Sigmoid colon (tissue), 6 donors: ENCODE measurements at regions not wholly inside any gene's neighbourhood (a gene's known extent, or its start where the extent isn't known, plus 50 kb on each side); places are given as distances from the start of the nearest gene placed in this dataset.

Experiments
- DNase-seq: peaks from one replicate; pipeline ENCODE4 v3.0.0-alpha.2; 2019
- H3K27ac ChIP-seq, 4 donors: fragments of 200-600 bp; sonication (generic); one replicate each; pipeline ENCODE4 v1.5.1; 2016 to 2019; ENCODE audit warnings: mild to moderate bottlenecking in 1 of 4
- H3K27me3 ChIP-seq, 3 donors: fragments of 200-600 bp; sonication (generic); one replicate each; pipeline ENCODE4 v1.5.1; 2019; ENCODE audit warnings: mild to moderate bottlenecking in 1 of 3
- H3K36me3 ChIP-seq, 4 donors: fragments of 200-600 bp; sonication (generic); one replicate each; pipeline ENCODE4 v1.5.1; 2016 to 2019
- H3K4me1 ChIP-seq, 4 donors: fragments of 200-600 bp; sonication (generic); one replicate each; pipeline ENCODE4 v1.5.1; 2017 to 2019
- H3K4me3 ChIP-seq, 4 donors: fragments of 200-600 bp; sonication (generic); one replicate each; pipeline ENCODE4 v1.5.1; 2017 to 2019; ENCODE audit warnings: mild to moderate bottlenecking in 2 of 4, moderate library complexity in 1 of 4
- H3K9me3 ChIP-seq, 4 donors: fragments of 200-600 bp in 3 of 4; sonication (generic) in 3 of 4; one replicate each; pipeline versions ENCODE4 v1.5.1 to v1.6.1; 2013 to 2019
- EP300 ChIP-seq, 4 donors: sonication (generic); formaldehyde crosslinking; IDR thresholded peaks; one replicate each; pipeline ENCODE4 v1.6.1; 2017; ENCODE audit warnings: antibody characterized with exemption in 4 of 4
- POLR2A ChIP-seq, 2 donors: fragments of 450-650 bp; IDR thresholded peaks; one replicate each; pipeline ENCODE4 v1.6.1; 2016; ENCODE audit warnings: antibody characterized with exemption in 2 of 2, mild to moderate bottlenecking in 2 of 2, moderate library complexity in 2 of 2
- POLR2AphosphoS5 ChIP-seq, 4 donors: sonication (generic); formaldehyde crosslinking; IDR thresholded peaks; one replicate each; pipeline ENCODE4 v1.6.1; 2017; ENCODE audit warnings: antibody characterized with exemption in 4 of 4
- WGBS, 2 donors: extraction: QIAGEN DNeasy Blood & Tissue Kit; methylation state at CpG; one replicate each; pipeline ENCODE4 v1.1.7; 2013; 5-methylcytosine and 5-hydroxymethylcytosine counted together
- intact Hi-C: fragments of 100-400 bp; cut with DNase I; formaldehyde crosslinking; loops from one replicate; pipeline ENCODE4 v1.15.1; 2023
- TF ChIP-seq, protein P1 (sequence below), 4 experiments: fragments of 450-650 bp in 3 of 4; fragments of 200-600 bp in 1 of 4; IDR thresholded peaks; one replicate each; pipeline ENCODE4 v1.5.1; 2016 to 2019; ENCODE audit warnings: antibody characterized with exemption in 4 of 4, mild to moderate bottlenecking in 3 of 4, moderate library complexity in 2 of 4
- donor health status: healthy with polysubstance abuse.
- donor health status: healthy.

DNA sequence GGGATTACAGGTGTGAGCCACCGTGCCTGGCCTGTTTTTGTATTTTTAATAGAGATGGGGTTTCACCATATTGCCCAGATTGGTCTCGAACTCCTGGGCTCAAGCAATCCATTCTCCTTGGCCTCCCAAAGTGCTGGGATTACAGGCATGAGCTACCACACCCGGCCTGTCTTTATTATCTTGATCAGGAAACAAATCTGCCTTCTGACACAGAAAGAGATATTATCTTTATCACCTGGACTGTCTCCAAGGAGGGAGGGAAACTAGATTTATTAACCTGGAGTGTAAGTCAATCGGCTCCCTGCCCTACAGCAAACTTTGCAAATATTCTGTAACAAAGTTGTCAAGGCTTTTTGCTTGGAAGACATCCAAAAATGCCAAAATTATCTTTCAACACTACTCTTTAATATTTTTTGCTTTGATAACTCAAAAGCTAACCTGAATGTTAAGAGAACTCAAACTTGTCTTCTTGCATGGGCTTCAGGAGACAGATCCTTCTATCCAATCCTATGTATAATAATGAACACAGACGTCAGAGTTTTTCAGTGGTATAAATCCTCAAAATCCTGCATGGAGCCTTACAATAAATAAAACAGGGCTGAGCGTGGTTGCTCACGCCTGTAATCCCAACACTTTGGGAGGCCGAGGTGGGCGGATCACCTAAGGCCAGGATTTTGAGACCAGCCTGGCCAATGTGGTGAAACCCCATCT lies 85.0 kb upstream of the LOC128125822 start:
- TF ChIP-seq, protein P1, sequence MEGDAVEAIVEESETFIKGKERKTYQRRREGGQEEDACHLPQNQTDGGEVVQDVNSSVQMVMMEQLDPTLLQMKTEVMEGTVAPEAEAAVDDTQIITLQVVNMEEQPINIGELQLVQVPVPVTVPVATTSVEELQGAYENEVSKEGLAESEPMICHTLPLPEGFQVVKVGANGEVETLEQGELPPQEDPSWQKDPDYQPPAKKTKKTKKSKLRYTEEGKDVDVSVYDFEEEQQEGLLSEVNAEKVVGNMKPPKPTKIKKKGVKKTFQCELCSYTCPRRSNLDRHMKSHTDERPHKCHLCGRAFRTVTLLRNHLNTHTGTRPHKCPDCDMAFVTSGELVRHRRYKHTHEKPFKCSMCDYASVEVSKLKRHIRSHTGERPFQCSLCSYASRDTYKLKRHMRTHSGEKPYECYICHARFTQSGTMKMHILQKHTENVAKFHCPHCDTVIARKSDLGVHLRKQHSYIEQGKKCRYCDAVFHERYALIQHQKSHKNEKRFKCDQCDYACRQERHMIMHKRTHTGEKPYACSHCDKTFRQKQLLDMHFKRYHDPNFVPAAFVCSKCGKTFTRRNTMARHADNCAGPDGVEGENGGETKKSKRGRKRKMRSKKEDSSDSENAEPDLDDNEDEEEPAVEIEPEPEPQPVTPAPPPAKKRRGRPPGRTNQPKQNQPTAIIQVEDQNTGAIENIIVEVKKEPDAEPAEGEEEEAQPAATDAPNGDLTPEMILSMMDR (IDR thresholded peaks at IDR 0.05): no peak
- TF ChIP-seq EP300 (IDR thresholded peaks at IDR 0.05) (no peak), POLR2A (IDR thresholded peaks at IDR 0.05) (no peak), POLR2AphosphoS5 (IDR thresholded peaks at IDR 0.05) (no peak)
- H3K27me3 ChIP-seq: no peaks in the 10 kb centered on the region
- no peak overlapping the region for H3K4me3 ChIP-seq
- H3K27ac ChIP-seq: no peak overlapping the region
- no peak for DNase-seq
- H3K4me1 ChIP-seq: peaks cover 0 to 2% (median 0%) of the 10 kb centered on the region in 4 donors
- H3K9me3 ChIP-seq: no peaks in the 10 kb centered on the region
- 16 to 61% methylated on average over 9 of the region's 9 CpGs for WGBS, 2 donors
- no peaks in the 10 kb centered on the region for H3K36me3 ChIP-seq
- intact Hi-C loops: no loop called here

DNA sequence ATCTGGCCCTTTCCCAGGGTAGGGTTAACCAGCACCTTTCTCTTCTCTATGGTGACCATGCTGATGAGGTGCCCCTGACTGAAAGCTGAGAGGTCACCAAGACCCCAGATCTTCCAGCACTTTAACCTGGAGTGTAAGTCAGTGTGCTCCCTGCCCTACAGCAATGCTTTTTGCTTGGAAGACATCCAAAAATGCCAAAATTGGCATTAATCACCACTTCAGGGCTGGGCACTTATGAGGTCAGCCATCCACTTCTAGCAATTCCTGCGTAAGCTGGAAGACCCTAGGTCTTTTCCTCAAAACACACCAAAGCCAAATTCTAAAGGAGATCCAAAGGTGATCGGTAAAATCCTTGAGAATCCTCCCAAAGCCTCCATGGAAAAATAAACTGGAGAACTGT lies 81.2 kb upstream of the LOC128125822 start:
- no peak overlapping the region for H3K4me3 ChIP-seq
- H3K9me3 ChIP-seq: no peaks in the 10 kb centered on the region
- H3K27me3 ChIP-seq: no peaks in the 10 kb centered on the region
- H3K27ac ChIP-seq: no peak overlapping the region
- H3K36me3 ChIP-seq: no peaks in the 10 kb centered on the region
- intact Hi-C loops: no loop called here
- WGBS, 2 donors: 92 to 93% methylated on average over 2 of the region's 2 CpGs
- H3K4me1 ChIP-seq: peaks cover 0 to 6% (median 0%) of the 10 kb centered on the region in 4 donors
- no peak for DNase-seq
- no peak for TF ChIP-seq POLR2A (IDR thresholded peaks at IDR 0.05)

DNA sequence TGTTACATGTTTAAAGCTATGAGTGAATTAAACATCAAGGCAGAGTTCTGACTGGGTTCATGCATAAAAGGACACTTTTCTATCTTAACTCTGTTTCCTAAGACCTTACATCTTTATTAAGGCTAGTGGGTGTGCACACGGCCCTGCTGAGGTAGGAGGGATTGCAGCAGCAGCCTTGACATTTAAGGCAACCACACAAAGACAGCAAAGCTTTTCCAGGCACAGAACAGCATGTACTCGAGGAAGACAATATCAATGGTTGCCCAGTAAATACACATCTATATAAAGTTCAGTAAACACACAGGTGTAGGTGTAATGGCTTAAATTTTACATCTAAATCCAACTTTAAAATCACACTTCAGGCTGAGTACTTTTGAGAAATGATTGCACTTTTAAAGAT lies 79.8 kb upstream of the LOC128125822 start:
- Histone ChIP-seq H3K27me3 (no peaks in the 10 kb centered on the region), H3K4me3 (no peak overlapping the region), H3K4me1 (peaks cover 0 to 6% (median 0%) of the 10 kb centered on the region in 4 donors), H3K27ac (no peak overlapping the region), H3K9me3 (no peaks in the 10 kb centered on the region), H3K36me3 (no peaks in the 10 kb centered on the region)
- intact Hi-C loops: no loop called here
- no peak for TF ChIP-seq EP300 (IDR thresholded peaks at IDR 0.05)
- no peak for TF ChIP-seq POLR2AphosphoS5 (IDR thresholded peaks at IDR 0.05)
- TF ChIP-seq, protein P1 (IDR thresholded peaks at IDR 0.05): no peak
- no peak for TF ChIP-seq POLR2A (IDR thresholded peaks at IDR 0.05)
- DNase-seq: no peak
- WGBS, 2 donors: 6 to 24% methylated on average over 2 of the region's 2 CpGs

DNA sequence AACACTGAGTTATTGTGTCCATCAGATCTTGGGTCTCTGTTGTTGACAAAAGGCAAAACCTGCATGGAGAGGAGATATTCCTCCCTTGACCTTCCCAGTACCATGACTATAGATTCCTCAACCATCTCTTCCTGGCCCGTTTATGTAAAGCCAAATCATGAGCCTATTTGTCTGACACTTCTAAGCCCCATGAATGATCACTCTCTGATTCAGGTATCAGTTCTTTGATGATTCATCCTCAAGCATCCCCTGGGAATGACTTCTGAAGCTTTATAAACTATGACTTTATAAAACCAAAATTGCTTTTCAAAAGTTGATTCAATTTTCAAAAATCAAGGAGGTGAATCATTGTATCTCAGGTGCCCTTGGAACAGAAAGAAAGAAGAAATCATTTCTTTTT lies 78.7 kb upstream of the LOC128125822 start:
- Histone ChIP-seq H3K36me3 (no peaks in the 10 kb centered on the region), H3K4me3 (no peak overlapping the region), H3K4me1 (peaks cover 0 to 6% (median 0%) of the 10 kb centered on the region in 4 donors), H3K9me3 (no peaks in the 10 kb centered on the region), H3K27ac (no peak overlapping the region), H3K27me3 (no peaks in the 10 kb centered on the region)
- no peak for DNase-seq
- WGBS, 2 donors: 27 to 68% methylated on average over 1 of the region's 1 CpG
- TF ChIP-seq EP300 (IDR thresholded peaks at IDR 0.05) (no peak), POLR2AphosphoS5 (IDR thresholded peaks at IDR 0.05) (no peak), POLR2A (IDR thresholded peaks at IDR 0.05) (no peak)
- TF ChIP-seq, protein P1 (IDR thresholded peaks at IDR 0.05): no peak
- intact Hi-C loops: no loop called here

DNA sequence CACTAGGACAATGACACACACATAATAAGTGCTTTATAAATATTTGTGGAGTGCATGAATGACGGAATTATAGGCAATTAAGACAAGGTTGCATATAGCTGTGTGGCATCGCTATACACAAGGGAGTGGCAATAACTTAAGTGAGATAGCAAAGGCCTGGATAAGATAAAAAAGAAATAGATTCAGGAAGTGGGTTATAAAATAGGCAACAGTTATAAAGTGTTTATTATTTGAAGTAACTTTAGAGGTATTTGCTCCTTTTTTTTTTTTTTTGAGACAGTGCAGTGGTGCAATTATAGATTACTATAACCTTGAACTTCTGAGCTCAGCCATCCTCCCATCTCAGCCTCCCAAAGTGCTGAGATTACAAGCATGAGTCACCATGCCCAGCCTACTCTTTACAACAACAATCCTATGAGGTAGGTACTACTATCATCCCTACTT lies 75.9 kb upstream of the LOC128125822 start:
- Histone ChIP-seq H3K27me3 (no peaks in the 10 kb centered on the region), H3K27ac (no peak overlapping the region), H3K36me3 (no peaks in the 10 kb centered on the region), H3K4me1 (peaks cover 0 to 6% (median 0%) of the 10 kb centered on the region in 4 donors), H3K9me3 (no peaks in the 10 kb centered on the region), H3K4me3 (no peak overlapping the region)
- intact Hi-C loops: no loop called here
- DNase-seq: no peak
- WGBS, 2 donors: 26 to 65% methylated on average over 2 of the region's 2 CpGs
- TF ChIP-seq EP300 (IDR thresholded peaks at IDR 0.05): no peak
- TF ChIP-seq, protein P1 (IDR thresholded peaks at IDR 0.05): no peak
- TF ChIP-seq POLR2A (IDR thresholded peaks at IDR 0.05): no peak
- no peak for TF ChIP-seq POLR2AphosphoS5 (IDR thresholded peaks at IDR 0.05)
